ENCODE measurements at regions not wholly inside any gene's neighbourhood (a gene's known extent, or its start where the extent isn't known, plus 50 kb on each side); places are given as distances from the start of the nearest gene placed in this dataset.

DNA sequence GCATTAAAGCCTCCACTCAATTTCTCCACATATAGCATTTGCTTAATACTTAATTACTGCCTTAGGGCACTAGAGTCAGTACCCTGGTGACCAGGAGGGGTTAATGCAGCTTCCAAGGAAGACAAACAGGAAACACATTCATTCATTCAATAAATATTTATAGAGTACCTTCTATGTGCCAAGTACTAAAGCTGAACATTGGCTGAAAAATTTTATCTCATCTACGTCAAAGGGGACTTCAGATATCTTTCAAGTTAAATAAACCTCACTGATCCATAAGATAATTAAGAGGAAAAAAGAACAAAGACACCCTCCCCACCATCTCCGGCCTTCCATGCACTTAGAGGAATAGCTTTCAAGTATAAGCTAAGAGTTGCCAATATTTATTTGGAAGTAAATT is 156.9 kb upstream of the PRICKLE2 start:
- no peak overlapping the region for H3K27ac ChIP-seq
- H4K20me1 ChIP-seq (ENCODE audit: insufficient read depth), result no peaks in the 10 kb centered on the region
- H2AFZ ChIP-seq, result no peak overlapping the region
- H3K4me3 ChIP-seq, result no peak overlapping the region
- no peaks in the 10 kb centered on the region for H3K36me3 ChIP-seq (ENCODE audit: low read depth)
- TF ChIP-seq EZH2phosphoT487 (IDR thresholded peaks at IDR 0.05; ENCODE audit: insufficient read depth, low read depth) (no peak), EZH2 (IDR thresholded peaks at IDR 0.05; ENCODE audit: insufficient read depth, poor library complexity, severe bottlenecking) (no peak)
- no peaks in the 10 kb centered on the region for H3K79me2 ChIP-seq (ENCODE audit: insufficient read depth)
- H3K4me2 ChIP-seq (ENCODE audit: unreplicated experiment), result no peak overlapping the region
- no peak for DNase-seq
- H3K4me1 ChIP-seq (ENCODE audit: insufficient read depth), result no peaks in the 10 kb centered on the region
- in situ Hi-C loops (cut with MboI), result no loop called here
- no peaks in the 10 kb centered on the region for H3K9me2 ChIP-seq (ENCODE audit: insufficient read depth)
- WGBS, 2 experiments (ENCODE audit: low coverage in 1 of 2, low lambda C conversion rate in 2 of 2, missing lambda C conversion rate in 2 of 2), result 81 to 89% methylated on average over 2 of the region's 2 CpGs
- no peaks in the 10 kb centered on the region for H3K9me3 ChIP-seq (ENCODE audit: low read depth)
- H3F3A ChIP-seq (ENCODE audit: insufficient read depth), result no peaks in the 10 kb centered on the region
- no peaks in the 10 kb centered on the region for H3K27me3 ChIP-seq (replicated peaks; ENCODE audit: insufficient read depth)
- no peak overlapping the region for H3K9ac ChIP-seq

DNA sequence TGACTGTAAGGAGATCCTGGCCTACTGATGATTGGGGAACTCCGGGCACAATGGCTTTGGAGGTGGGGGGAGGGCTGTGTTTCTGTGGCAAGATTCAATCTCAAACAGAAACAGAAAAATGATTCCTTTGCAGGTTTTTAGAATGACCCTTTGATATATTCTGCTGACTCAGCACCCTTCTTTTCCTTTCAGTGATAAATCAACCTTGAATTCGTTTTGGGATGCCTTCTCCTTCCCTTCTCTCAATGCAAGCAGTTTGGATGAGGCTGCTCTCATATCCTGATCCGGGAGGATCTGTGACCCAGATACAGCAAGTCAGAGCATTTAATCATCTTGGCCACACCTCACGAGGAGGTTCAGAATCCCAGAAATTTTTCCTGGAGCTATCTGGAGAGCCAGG is 156.1 kb upstream of the PRICKLE2 start:
- Histone ChIP-seq H3K9me2 (ENCODE audit: insufficient read depth) (no peaks in the 10 kb centered on the region), H4K20me1 (ENCODE audit: insufficient read depth) (no peaks in the 10 kb centered on the region), H2AFZ (no peak overlapping the region), H3K4me2 (ENCODE audit: unreplicated experiment) (no peak overlapping the region), H3K4me3 (no peak overlapping the region), H3K9me3 (ENCODE audit: low read depth) (no peaks in the 10 kb centered on the region), H3K4me1 (ENCODE audit: insufficient read depth) (no peaks in the 10 kb centered on the region), H3K36me3 (ENCODE audit: low read depth) (no peaks in the 10 kb centered on the region), H3K9ac (no peak overlapping the region), H3K27ac (no peak overlapping the region), H3K27me3 (replicated peaks; ENCODE audit: insufficient read depth) (no peaks in the 10 kb centered on the region), H3F3A (ENCODE audit: insufficient read depth) (no peaks in the 10 kb centered on the region), H3K79me2 (ENCODE audit: insufficient read depth) (no peaks in the 10 kb centered on the region)
- no peak for DNase-seq
- TF ChIP-seq EZH2phosphoT487 (IDR thresholded peaks at IDR 0.05; ENCODE audit: insufficient read depth, low read depth) (no peak), EZH2 (IDR thresholded peaks at IDR 0.05; ENCODE audit: insufficient read depth, poor library complexity, severe bottlenecking) (no peak)
- in situ Hi-C loops (cut with MboI), result no loop called here
- WGBS, 2 experiments (ENCODE audit: low coverage in 1 of 2, low lambda C conversion rate in 2 of 2, missing lambda C conversion rate in 2 of 2), result 54 to 57% methylated on average over 4 of the region's 4 CpGs

DNA sequence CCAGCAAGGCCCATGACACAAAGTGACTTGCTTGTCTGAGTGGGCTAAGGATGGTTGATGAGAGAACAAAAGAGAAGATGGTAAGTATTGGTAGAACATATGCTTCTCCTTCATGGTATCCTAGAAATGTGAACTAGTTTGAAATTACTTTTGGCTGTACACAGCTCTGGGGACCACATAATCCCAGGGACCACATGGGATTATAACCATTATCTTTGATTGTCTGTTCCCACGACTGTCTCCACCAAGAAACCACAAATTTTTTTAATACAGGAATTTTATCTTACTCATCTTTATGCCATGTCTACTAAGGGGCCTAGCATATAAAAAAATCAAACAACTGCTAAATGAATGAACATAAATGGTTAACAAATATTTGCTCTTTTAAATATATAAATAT is 155.3 kb upstream of the PRICKLE2 start:
- H3K9ac ChIP-seq, result no peak overlapping the region
- H3K4me3 ChIP-seq, result no peak overlapping the region
- no peaks in the 10 kb centered on the region for H3K27me3 ChIP-seq (replicated peaks; ENCODE audit: insufficient read depth)
- H3K4me1 ChIP-seq (ENCODE audit: insufficient read depth), result no peaks in the 10 kb centered on the region
- in situ Hi-C loops (cut with MboI), result no loop called here
- no peak overlapping the region for H3K27ac ChIP-seq
- H2AFZ ChIP-seq, result no peak overlapping the region
- no peaks in the 10 kb centered on the region for H3K36me3 ChIP-seq (ENCODE audit: low read depth)
- WGBS, 2 experiments (ENCODE audit: low coverage in 1 of 2, low lambda C conversion rate in 2 of 2, missing lambda C conversion rate in 2 of 2), result 61 to 91% methylated on average over 1 of the region's 1 CpG
- H3F3A ChIP-seq (ENCODE audit: insufficient read depth), result no peaks in the 10 kb centered on the region
- H3K9me3 ChIP-seq (ENCODE audit: low read depth), result peaks cover 4% of the 10 kb centered on the region
- TF ChIP-seq EZH2phosphoT487 (IDR thresholded peaks at IDR 0.05; ENCODE audit: insufficient read depth, low read depth), result no peak
- no peak for TF ChIP-seq EZH2 (IDR thresholded peaks at IDR 0.05; ENCODE audit: insufficient read depth, poor library complexity, severe bottlenecking)
- H4K20me1 ChIP-seq (ENCODE audit: insufficient read depth), result no peaks in the 10 kb centered on the region
- H3K9me2 ChIP-seq (ENCODE audit: insufficient read depth), result no peaks in the 10 kb centered on the region
- H3K4me2 ChIP-seq (ENCODE audit: unreplicated experiment), result no peak overlapping the region
- no peak for DNase-seq
- H3K79me2 ChIP-seq (ENCODE audit: insufficient read depth), result no peaks in the 10 kb centered on the region

DNA sequence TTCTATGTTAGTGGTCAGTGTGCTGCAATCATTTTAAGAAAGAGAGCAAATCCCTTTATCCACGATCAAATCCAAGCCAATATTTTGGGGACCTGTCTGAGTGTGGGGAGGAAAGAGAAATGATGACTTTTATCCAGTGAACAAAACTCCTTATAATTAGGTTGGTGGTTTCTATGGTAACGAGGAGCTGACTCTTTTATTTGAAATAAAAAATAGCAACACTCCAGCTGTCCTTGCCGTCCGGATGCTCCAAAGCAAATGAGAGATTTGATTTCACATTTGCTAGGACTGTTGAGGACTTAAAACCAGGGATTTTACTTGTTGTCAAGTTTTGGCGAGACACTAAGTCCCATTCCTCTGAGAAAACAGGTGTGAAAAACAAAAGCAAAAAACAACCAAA is 154.0 kb upstream of the PRICKLE2 start:
- Histone ChIP-seq H3K4me1 (ENCODE audit: insufficient read depth) (no peaks in the 10 kb centered on the region), H3F3A (ENCODE audit: insufficient read depth) (no peaks in the 10 kb centered on the region), H3K9ac (no peak overlapping the region), H4K20me1 (ENCODE audit: insufficient read depth) (no peaks in the 10 kb centered on the region), H3K36me3 (ENCODE audit: low read depth) (no peaks in the 10 kb centered on the region), H3K4me2 (ENCODE audit: unreplicated experiment) (no peak overlapping the region), H3K9me2 (ENCODE audit: insufficient read depth) (no peaks in the 10 kb centered on the region), H3K27me3 (replicated peaks; ENCODE audit: insufficient read depth) (no peaks in the 10 kb centered on the region), H3K4me3 (no peak overlapping the region), H2AFZ (no peak overlapping the region), H3K27ac (no peak overlapping the region), H3K9me3 (ENCODE audit: low read depth) (peaks cover 4% of the 10 kb centered on the region), H3K79me2 (ENCODE audit: insufficient read depth) (no peaks in the 10 kb centered on the region)
- no peak for DNase-seq
- TF ChIP-seq EZH2 (IDR thresholded peaks at IDR 0.05; ENCODE audit: insufficient read depth, poor library complexity, severe bottlenecking) (no peak), EZH2phosphoT487 (IDR thresholded peaks at IDR 0.05; ENCODE audit: insufficient read depth, low read depth) (no peak)
- 73 to 77% methylated on average over 5 of the region's 5 CpGs for WGBS, 2 experiments (ENCODE audit: low coverage in 1 of 2, low lambda C conversion rate in 2 of 2, missing lambda C conversion rate in 2 of 2)
- in situ Hi-C loops (cut with MboI), result no loop called here

DNA sequence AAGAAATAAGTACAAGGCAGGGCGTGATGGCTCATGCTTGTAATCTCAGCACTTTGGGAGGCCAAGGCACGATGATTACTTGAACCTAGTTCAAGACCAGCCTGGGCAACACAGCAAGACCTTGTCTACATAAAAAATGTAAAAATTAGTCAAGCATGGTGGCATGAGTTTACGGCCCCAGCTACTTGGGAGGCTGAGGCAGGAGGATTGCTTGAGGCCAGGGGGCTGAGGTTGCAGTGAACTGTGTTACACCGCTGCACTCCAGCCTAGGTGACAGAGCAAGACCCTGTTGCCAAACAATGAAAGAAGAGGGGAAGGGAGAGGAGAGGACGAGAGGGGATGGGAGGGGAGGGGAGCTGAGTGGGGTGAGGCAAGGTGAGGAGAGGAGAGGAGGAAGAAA is 152.7 kb upstream of the PRICKLE2 start:
- in situ Hi-C loops (cut with MboI), result no loop called here
- no peaks in the 10 kb centered on the region for H3K9me2 ChIP-seq (ENCODE audit: insufficient read depth)
- no peaks in the 10 kb centered on the region for H4K20me1 ChIP-seq (ENCODE audit: insufficient read depth)
- no peak overlapping the region for H3K4me2 ChIP-seq (ENCODE audit: unreplicated experiment)
- H3K4me3 ChIP-seq, result no peak overlapping the region
- H2AFZ ChIP-seq, result no peak overlapping the region
- H3K9me3 ChIP-seq (ENCODE audit: low read depth), result peaks cover 4% of the 10 kb centered on the region
- no peak overlapping the region for H3K27ac ChIP-seq
- no peaks in the 10 kb centered on the region for H3K79me2 ChIP-seq (ENCODE audit: insufficient read depth)
- H3K36me3 ChIP-seq (ENCODE audit: low read depth), result no peaks in the 10 kb centered on the region
- H3K9ac ChIP-seq, result no peak overlapping the region
- H3F3A ChIP-seq (ENCODE audit: insufficient read depth), result no peaks in the 10 kb centered on the region
- no peaks in the 10 kb centered on the region for H3K27me3 ChIP-seq (replicated peaks; ENCODE audit: insufficient read depth)
- WGBS, 2 experiments (ENCODE audit: low coverage in 1 of 2, low lambda C conversion rate in 2 of 2, missing lambda C conversion rate in 2 of 2), result 71 to 73% methylated on average over 5 of the region's 5 CpGs
- H3K4me1 ChIP-seq (ENCODE audit: insufficient read depth), result no peaks in the 10 kb centered on the region
- TF ChIP-seq EZH2phosphoT487 (IDR thresholded peaks at IDR 0.05; ENCODE audit: insufficient read depth, low read depth) (no peak), EZH2 (IDR thresholded peaks at IDR 0.05; ENCODE audit: insufficient read depth, poor library complexity, severe bottlenecking) (no peak)
- no peak for DNase-seq

Measured in GM23248 (cell line).